ENCODE measurements at regions not wholly inside any gene's neighbourhood (a gene's known extent, or its start where the extent isn't known, plus 50 kb on each side); places are given as distances from the start of the nearest gene placed in this dataset.

DNA sequence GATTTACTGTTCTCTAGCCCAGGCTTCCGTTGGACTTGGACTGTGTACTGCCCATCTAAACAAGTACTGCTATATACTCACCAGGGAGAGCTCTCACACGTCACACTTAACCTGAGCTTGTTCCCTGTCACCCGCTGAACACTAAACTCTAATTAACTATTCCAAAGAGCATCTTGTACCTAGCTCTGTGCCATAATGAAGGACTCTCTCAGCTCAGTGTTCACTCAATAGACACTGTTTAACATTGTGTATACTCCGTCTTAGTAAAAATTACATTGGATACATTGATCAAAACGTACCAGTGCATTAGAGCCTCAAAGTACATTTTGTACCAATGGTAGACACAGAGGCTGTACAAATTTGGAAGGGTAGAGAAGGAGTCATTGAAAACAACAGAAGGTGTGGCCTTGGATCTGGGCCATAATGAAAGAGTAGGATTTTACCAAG, 55.4 kb upstream of the EPHA7 start:
- no peak for ATAC-seq
- TF ChIP-seq, protein P1, sequence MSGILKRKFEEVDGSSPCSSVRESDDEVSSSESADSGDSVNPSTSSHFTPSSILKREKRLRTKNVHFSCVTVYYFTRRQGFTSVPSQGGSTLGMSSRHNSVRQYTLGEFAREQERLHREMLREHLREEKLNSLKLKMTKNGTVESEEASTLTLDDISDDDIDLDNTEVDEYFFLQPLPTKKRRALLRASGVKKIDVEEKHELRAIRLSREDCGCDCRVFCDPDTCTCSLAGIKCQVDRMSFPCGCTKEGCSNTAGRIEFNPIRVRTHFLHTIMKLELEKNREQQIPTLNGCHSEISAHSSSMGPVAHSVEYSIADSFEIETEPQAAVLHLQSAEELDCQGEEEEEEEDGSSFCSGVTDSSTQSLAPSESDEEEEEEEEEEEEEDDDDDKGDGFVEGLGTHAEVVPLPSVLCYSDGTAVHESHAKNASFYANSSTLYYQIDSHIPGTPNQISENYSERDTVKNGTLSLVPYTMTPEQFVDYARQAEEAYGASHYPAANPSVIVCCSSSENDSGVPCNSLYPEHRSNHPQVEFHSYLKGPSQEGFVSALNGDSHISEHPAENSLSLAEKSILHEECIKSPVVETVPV (CRISPR knock-in tag; IDR thresholded peaks at IDR 0.05): no peak
- TF ChIP-seq, protein P2, sequence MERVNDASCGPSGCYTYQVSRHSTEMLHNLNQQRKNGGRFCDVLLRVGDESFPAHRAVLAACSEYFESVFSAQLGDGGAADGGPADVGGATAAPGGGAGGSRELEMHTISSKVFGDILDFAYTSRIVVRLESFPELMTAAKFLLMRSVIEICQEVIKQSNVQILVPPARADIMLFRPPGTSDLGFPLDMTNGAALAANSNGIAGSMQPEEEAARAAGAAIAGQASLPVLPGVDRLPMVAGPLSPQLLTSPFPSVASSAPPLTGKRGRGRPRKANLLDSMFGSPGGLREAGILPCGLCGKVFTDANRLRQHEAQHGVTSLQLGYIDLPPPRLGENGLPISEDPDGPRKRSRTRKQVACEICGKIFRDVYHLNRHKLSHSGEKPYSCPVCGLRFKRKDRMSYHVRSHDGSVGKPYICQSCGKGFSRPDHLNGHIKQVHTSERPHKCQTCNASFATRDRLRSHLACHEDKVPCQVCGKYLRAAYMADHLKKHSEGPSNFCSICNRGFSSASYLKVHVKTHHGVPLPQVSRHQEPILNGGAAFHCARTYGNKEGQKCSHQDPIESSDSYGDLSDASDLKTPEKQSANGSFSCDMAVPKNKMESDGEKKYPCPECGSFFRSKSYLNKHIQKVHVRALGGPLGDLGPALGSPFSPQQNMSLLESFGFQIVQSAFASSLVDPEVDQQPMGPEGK (CRISPR knock-in tag; IDR thresholded peaks at IDR 0.05; ENCODE audit: borderline replicate concordance): no peak
- TF ChIP-seq ZC3H10 (CRISPR knock-in tag; IDR thresholded peaks at IDR 0.05) (no peak), RARB (CRISPR knock-in tag; IDR thresholded peaks at IDR 0.05) (no peak), ESRRG (CRISPR knock-in tag; IDR thresholded peaks at IDR 0.05) (no peak), TOX (CRISPR knock-in tag; IDR thresholded peaks at IDR 0.05; ENCODE audit: borderline replicate concordance) (no peak), TCF4 (CRISPR knock-in tag; IDR thresholded peaks at IDR 0.05; ENCODE audit: borderline replicate concordance) (no peak), ISL1 (CRISPR knock-in tag; IDR thresholded peaks at IDR 0.05) (no peak), PPARA (CRISPR knock-in tag; IDR thresholded peaks at IDR 0.05; ENCODE audit: borderline replicate concordance) (no peak), ZNF70 (CRISPR knock-in tag; IDR thresholded peaks at IDR 0.05) (no peak), CSDC2 (CRISPR knock-in tag; IDR thresholded peaks at IDR 0.05) (no peak), SNAI2 (CRISPR knock-in tag; IDR thresholded peaks at IDR 0.05) (no peak), OSR1 (CRISPR knock-in tag; IDR thresholded peaks at IDR 0.05) (no peak), POU6F1 (CRISPR knock-in tag; IDR thresholded peaks at IDR 0.05; ENCODE audit: borderline replicate concordance, low read depth) (no peak), ZNF565 (CRISPR knock-in tag; conservative IDR thresholded peaks at IDR 0.05; ENCODE audit: low read depth) (no peak), BACH2 (CRISPR knock-in tag; IDR thresholded peaks at IDR 0.05; ENCODE audit: borderline replicate concordance) (no peak)
- TF ChIP-seq, protein P3, sequence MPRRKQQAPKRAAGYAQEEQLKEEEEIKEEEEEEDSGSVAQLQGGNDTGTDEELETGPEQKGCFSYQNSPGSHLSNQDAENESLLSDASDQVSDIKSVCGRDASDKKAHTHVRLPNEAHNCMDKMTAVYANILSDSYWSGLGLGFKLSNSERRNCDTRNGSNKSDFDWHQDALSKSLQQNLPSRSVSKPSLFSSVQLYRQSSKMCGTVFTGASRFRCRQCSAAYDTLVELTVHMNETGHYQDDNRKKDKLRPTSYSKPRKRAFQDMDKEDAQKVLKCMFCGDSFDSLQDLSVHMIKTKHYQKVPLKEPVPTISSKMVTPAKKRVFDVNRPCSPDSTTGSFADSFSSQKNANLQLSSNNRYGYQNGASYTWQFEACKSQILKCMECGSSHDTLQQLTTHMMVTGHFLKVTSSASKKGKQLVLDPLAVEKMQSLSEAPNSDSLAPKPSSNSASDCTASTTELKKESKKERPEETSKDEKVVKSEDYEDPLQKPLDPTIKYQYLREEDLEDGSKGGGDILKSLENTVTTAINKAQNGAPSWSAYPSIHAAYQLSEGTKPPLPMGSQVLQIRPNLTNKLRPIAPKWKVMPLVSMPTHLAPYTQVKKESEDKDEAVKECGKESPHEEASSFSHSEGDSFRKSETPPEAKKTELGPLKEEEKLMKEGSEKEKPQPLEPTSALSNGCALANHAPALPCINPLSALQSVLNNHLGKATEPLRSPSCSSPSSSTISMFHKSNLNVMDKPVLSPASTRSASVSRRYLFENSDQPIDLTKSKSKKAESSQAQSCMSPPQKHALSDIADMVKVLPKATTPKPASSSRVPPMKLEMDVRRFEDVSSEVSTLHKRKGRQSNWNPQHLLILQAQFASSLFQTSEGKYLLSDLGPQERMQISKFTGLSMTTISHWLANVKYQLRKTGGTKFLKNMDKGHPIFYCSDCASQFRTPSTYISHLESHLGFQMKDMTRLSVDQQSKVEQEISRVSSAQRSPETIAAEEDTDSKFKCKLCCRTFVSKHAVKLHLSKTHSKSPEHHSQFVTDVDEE (CRISPR knock-in tag; IDR thresholded peaks at IDR 0.05): no peak

- no peak for ATAC-seq
- TF ChIP-seq TCF4 (CRISPR knock-in tag; IDR thresholded peaks at IDR 0.05; ENCODE audit: borderline replicate concordance): no peak
- TF ChIP-seq, protein P3 (CRISPR knock-in tag; IDR thresholded peaks at IDR 0.05): no peak
- no peak for TF ChIP-seq ESRRG (CRISPR knock-in tag; IDR thresholded peaks at IDR 0.05)
- TF ChIP-seq ZC3H10 (CRISPR knock-in tag; IDR thresholded peaks at IDR 0.05): no peak
- TF ChIP-seq ZNF8 (CRISPR knock-in tag; IDR thresholded peaks at IDR 0.05): no peak
- TF ChIP-seq GLIS3 (CRISPR knock-in tag; IDR thresholded peaks at IDR 0.05): no peak
- TF ChIP-seq ZFP3 (CRISPR knock-in tag; IDR thresholded peaks at IDR 0.05): no peak
- TF ChIP-seq BACH2 (CRISPR knock-in tag; IDR thresholded peaks at IDR 0.05; ENCODE audit: borderline replicate concordance): no peak
- no peak for TF ChIP-seq POU6F1 (CRISPR knock-in tag; IDR thresholded peaks at IDR 0.05; ENCODE audit: borderline replicate concordance, low read depth)
- TF ChIP-seq ZFP30 (CRISPR knock-in tag; IDR thresholded peaks at IDR 0.05): no peak
- TF ChIP-seq TOX (CRISPR knock-in tag; IDR thresholded peaks at IDR 0.05; ENCODE audit: borderline replicate concordance): no peak
- TF ChIP-seq, protein P2 (CRISPR knock-in tag; IDR thresholded peaks at IDR 0.05; ENCODE audit: borderline replicate concordance): no peak
- no peak for TF ChIP-seq ARNTL (CRISPR knock-in tag; IDR thresholded peaks at IDR 0.05; ENCODE audit: borderline replicate concordance, low read depth)
- no peak for TF ChIP-seq OSR1 (CRISPR knock-in tag; IDR thresholded peaks at IDR 0.05)
- TF ChIP-seq, protein P1 (CRISPR knock-in tag; IDR thresholded peaks at IDR 0.05): no peak
These were observed 51.9 kb upstream of the EPHA7 start for GRCh38 chr6:93471281-93471680.

All from SK-N-SH treated with all-trans-retinoic acid at 6 μM for 48 hours (cell line).